H1 (cell line): ENCODE measurements at regions not wholly inside any gene's neighbourhood (a gene's known extent, or its start where the extent isn't known, plus 50 kb on each side); places are given as distances from the start of the nearest gene placed in this dataset.

Source experiments
- CTCF ChIA-PET: fragments of 300-600 bp; sonication (Branson Sonifier 250); formaldehyde crosslinking; loops from one replicate; lab custom pipeline; 2021; ENCODE audit not compliant: partially characterized antibody; lab: Charles Lee
- POLR2A ChIA-PET: fragments of 300-600 bp; sonication (Branson Sonifier 250); formaldehyde crosslinking; loops from one replicate; lab custom pipeline; 2021; ENCODE audit warnings: inconsistent platforms; ENCODE audit not compliant: partially characterized antibody; lab: Charles Lee
- DNase-seq, 2 experiments: peaks; one replicate each; pipeline versions ENCODE4 v3.0.0 to v3.0.0-alpha.2; 2010 to 2022; ENCODE audit warnings: low spot score in 2 of 2, low read depth in 1 of 2, mixed read lengths in 1 of 2
- FAIRE-seq: peaks from 2 replicates; lab custom pipeline; 2011; peaks lifted over from hg19 to GRCh38; lab: Jason Lieb, UNC
- H2AFZ ChIP-seq: 2 replicates; pipeline ENCODE4 v1.8.1; 2012; ENCODE audit warnings: low read length, inconsistent platforms
- H2AK5ac ChIP-seq: 2 replicates; pipeline ENCODE4 v1.6.1; 2013; ENCODE audit warnings: low read depth, low read length
- H2BK120ac ChIP-seq: replicated peaks from 2 replicates; pipeline ENCODE3; 2013; ENCODE audit warnings: low read depth, low read length, inconsistent platforms
- H2BK12ac ChIP-seq: 2 replicates; pipeline ENCODE4 v1.6.1; 2013; ENCODE audit warnings: low read depth, low read length
- H2BK15ac ChIP-seq: 2 replicates; pipeline ENCODE4 v1.6.1; 2013; ENCODE audit warnings: low read length
- H2BK20ac ChIP-seq: 2 replicates; pipeline ENCODE4 v1.6.1; 2013; ENCODE audit warnings: low read length
- H2BK5ac ChIP-seq: 2 replicates; pipeline ENCODE4 v1.6.1; 2013; ENCODE audit warnings: low read depth, low read length
- H3K14ac ChIP-seq: 2 replicates; pipeline ENCODE4 v1.6.1; 2013; ENCODE audit warnings: inconsistent platforms; ENCODE audit not compliant: insufficient read length
- H3K18ac ChIP-seq: 2 replicates; pipeline ENCODE4 v1.6.1; 2013; ENCODE audit warnings: low read length; ENCODE audit errors: extremely low read depth
- H3K23ac ChIP-seq: 2 replicates; pipeline ENCODE4 v1.6.1; 2013; ENCODE audit warnings: inconsistent platforms; ENCODE audit not compliant: insufficient read length
- H3K23me2 ChIP-seq: 2 replicates; pipeline ENCODE4 v1.6.1; 2013; ENCODE audit warnings: low read depth, low read length
- H3K27ac ChIP-seq: 2 replicates; pipeline ENCODE4 v1.6.1; 2011; ENCODE audit warnings: low read depth, low read length, inconsistent platforms
- H3K27me3 ChIP-seq, 4 experiments: replicated peaks in 1 of 4; 1 replicate in 1 of 4; 2 replicates in 3 of 4; pipeline versions ENCODE4 v1.6.1 to v1.8.1; 2011 to 2013; ENCODE audit warnings: low read length in 3 of 4, mild to moderate bottlenecking in 3 of 4, inconsistent platforms in 2 of 4, mixed read lengths in 2 of 4, moderate library complexity in 1 of 4; ENCODE audit not compliant: control insufficient read depth in 3 of 4, insufficient read depth in 3 of 4; ENCODE audit errors: extremely low read depth in 1 of 4
- H3K36me3 ChIP-seq, 4 experiments: 2 replicates each; pipeline versions ENCODE4 v1.6.1 to v1.8.1; 2011 to 2013; ENCODE audit warnings: mild to moderate bottlenecking in 4 of 4, low read length in 3 of 4, moderate library complexity in 2 of 4, control low read depth in 1 of 4, inconsistent platforms in 1 of 4; ENCODE audit not compliant: insufficient read depth in 4 of 4, control insufficient read depth in 2 of 4
- H3K4ac ChIP-seq: replicated peaks from 2 replicates; pipeline ENCODE3; 2013; ENCODE audit warnings: low read length, low read depth, mixed read lengths, inconsistent platforms; ENCODE audit not compliant: insufficient read length
- H3K4me1 ChIP-seq, 4 experiments: replicated peaks in 1 of 4; 1 replicate in 1 of 4; 2 replicates in 3 of 4; pipeline versions ENCODE4 v1.6.1 to v1.8.1; 2011 to 2013; ENCODE audit warnings: low read length in 3 of 4, inconsistent platforms in 2 of 4, mixed read lengths in 1 of 4; ENCODE audit not compliant: insufficient read depth in 4 of 4, control insufficient read depth in 3 of 4
- H3K4me2 ChIP-seq, 2 experiments: 2 replicates each; pipeline versions ENCODE4 v1.6.1 to v1.8.1; 2011 to 2013; ENCODE audit warnings: low read depth in 2 of 2, low read length in 2 of 2, control low read depth in 1 of 2, inconsistent platforms in 1 of 2, mild to moderate bottlenecking in 1 of 2; ENCODE audit not compliant: insufficient read depth in 1 of 2
- H3K4me3 ChIP-seq, 4 experiments: fragments of 200-600, 300-600 bp in 1 of 4; sonication (generic), shearing (Covaris generic), sonication (Bioruptor Twin) in 1 of 4; 2 replicates each; pipeline versions ENCODE4 v1.5.1 to v1.8.1; 2011 to 2016; ENCODE audit warnings: low read length in 4 of 4, low read depth in 3 of 4, control low read depth in 2 of 4, inconsistent platforms in 2 of 4, mild to moderate bottlenecking in 2 of 4, mixed read lengths in 1 of 4, moderate library complexity in 1 of 4; ENCODE audit not compliant: insufficient read depth in 2 of 4; ENCODE audit errors: extremely low read depth in 1 of 4
- H3K56ac ChIP-seq: replicated peaks from 2 replicates; pipeline ENCODE3; 2013; ENCODE audit warnings: low read depth, mild to moderate bottlenecking, mixed read lengths, low read length, inconsistent platforms; ENCODE audit not compliant: insufficient read length
- H3K79me1 ChIP-seq: 2 replicates; pipeline ENCODE4 v1.6.1; 2013; ENCODE audit warnings: low read depth, low read length, control low read depth
- H3K79me2 ChIP-seq, 2 experiments: 2 replicates each; pipeline versions ENCODE4 v1.6.1 to v1.8.1; 2012 to 2013; ENCODE audit warnings: low read length in 2 of 2, mild to moderate bottlenecking in 2 of 2, inconsistent platforms in 1 of 2; ENCODE audit not compliant: insufficient read depth in 2 of 2, control insufficient read depth in 1 of 2
- H3K9ac ChIP-seq, 4 experiments: replicated peaks in 1 of 4; 1 replicate in 1 of 4; 2 replicates in 3 of 4; pipeline versions ENCODE4 v1.6.1 to v1.8.1; 2011 to 2013; ENCODE audit warnings: low read depth in 3 of 4, low read length in 3 of 4, control low read depth in 2 of 4, mild to moderate bottlenecking in 2 of 4, moderate library complexity in 2 of 4, inconsistent platforms in 1 of 4; ENCODE audit errors: extremely low read depth in 1 of 4
- H3K9me3 ChIP-seq, 2 experiments: 2 replicates each; pipeline versions ENCODE4 v1.6.1 to v1.8.1; 2012 to 2013; ENCODE audit warnings: mild to moderate bottlenecking in 2 of 2, moderate library complexity in 2 of 2, control low read depth in 1 of 2, inconsistent platforms in 1 of 2, low read depth in 1 of 2, low read length in 1 of 2, mixed read lengths in 1 of 2; ENCODE audit not compliant: insufficient read depth in 2 of 2
- H4K20me1 ChIP-seq, 2 experiments: replicated peaks in 1 of 2; 2 replicates each; pipeline versions ENCODE3 to v1.8.1; 2011 to 2013; ENCODE audit warnings: inconsistent platforms in 2 of 2, low read length in 2 of 2, mild to moderate bottlenecking in 1 of 2; ENCODE audit not compliant: insufficient read depth in 2 of 2, control insufficient read depth in 1 of 2
- H4K5ac ChIP-seq: 2 replicates; pipeline ENCODE4 v1.6.1; 2013; ENCODE audit warnings: low read length, low read depth, mixed read lengths, inconsistent platforms; ENCODE audit not compliant: insufficient read length
- H4K8ac ChIP-seq: 2 replicates; pipeline ENCODE4 v1.8.0; 2013; ENCODE audit warnings: mild to moderate bottlenecking, moderate library complexity, low read length, inconsistent platforms; ENCODE audit not compliant: insufficient read depth; ENCODE audit errors: extremely low read depth
- H4K91ac ChIP-seq: replicated peaks from 2 replicates; pipeline ENCODE3; 2013; ENCODE audit warnings: low read length, mixed read lengths, inconsistent platforms; ENCODE audit not compliant: insufficient read length
- BCL11A ChIP-seq, 2 experiments: IDR thresholded peaks; one replicate each; pipeline ENCODE4 v1.6.1; 2011; ENCODE audit warnings: low read depth in 2 of 2, low read length in 2 of 2, mild to moderate bottlenecking in 2 of 2
- CTCF ChIP-seq, 3 experiments: IDR thresholded peaks; 1 replicate in 2 of 3; 2 replicates in 1 of 3; pipeline versions ENCODE4 v1.5.1 to v1.6.1; 2011; ENCODE audit warnings: low read length in 3 of 3, mild to moderate bottlenecking in 3 of 3, inconsistent platforms in 2 of 3, low read depth in 1 of 3, moderate library complexity in 1 of 3; ENCODE audit not compliant: insufficient read depth in 1 of 3; ENCODE audit errors: control extremely low read depth in 1 of 3
- PHF8 ChIP-seq: fragments of 200-600 bp; sonication (generic); conservative IDR thresholded peaks from 2 replicates; pipeline ENCODE4 v1.7.1; 2012; ENCODE audit warnings: low read depth, mild to moderate bottlenecking, inconsistent platforms, low read length, moderate library complexity
- SIX5 ChIP-seq: IDR thresholded peaks from 2 replicates; pipeline ENCODE4 v1.6.1; 2011; ENCODE audit warnings: mild to moderate bottlenecking, low read depth, low read length
- USF2 ChIP-seq: IDR thresholded peaks from 2 replicates; pipeline ENCODE4 v1.6.1; 2011; ENCODE audit warnings: low read length, improper control_type of control experiment
- WGBS, 2 experiments: shearing (Covaris generic) in 1 of 2; methylation state at CpG; one replicate each; pipeline versions ENCODE4 v1.1.6 to v1.1.7; 2013 to 2015; ENCODE audit warnings: low lambda C conversion rate in 2 of 2, mixed read lengths in 2 of 2, inconsistent platforms in 1 of 2, low coverage in 1 of 2, missing lambda C conversion rate in 1 of 2; ENCODE audit not compliant: insufficient replicate concordance in 2 of 2, insufficient coverage in 1 of 2, insufficient read length in 1 of 2; ENCODE audit errors: extremely low coverage in 1 of 2, missing lambda C conversion rate in 1 of 2; 5-methylcytosine and 5-hydroxymethylcytosine counted together

GRCh38 chr4:89567936-89568335 lies 260.3 kb upstream of the GPRIN3 start:
- Histone ChIP-seq H4K5ac (no peak overlapping the region), H3K23me2 (no peaks in the 10 kb centered on the region)
- TF ChIP-seq CTCF (IDR thresholded peaks at IDR 0.05; ENCODE audit: control extremely low read depth in 1 of 3, insufficient read depth in 1 of 3, low read depth in 1 of 3, low read length in 3 of 3) (no peak), PHF8 (no peak), USF2 (no peak), BCL11A (IDR thresholded peaks at IDR 0.05; ENCODE audit: low read depth in 2 of 2, low read length in 2 of 2) (no peak), SIX5 (no peak)
- TF ChIP-seq, all 59 proteins: peak for 0
- no peak overlapping the region for H2BK20ac ChIP-seq
- POLR2A ChIA-PET = no interaction called here
- H3K4me2 ChIP-seq = no peak overlapping the region
- CTCF ChIA-PET = interaction anchor here (0.9 to 3.3 kb wide), 2 partner anchors 10 to 15 kb away, joined by 3 to 16 read pairs; no protein-coding TSS in a partner anchor
- no peak overlapping the region for H2BK5ac ChIP-seq
- H3K27ac ChIP-seq = no peak overlapping the region
- no peak overlapping the region for H3K56ac ChIP-seq
- DNase-seq (no peak), FAIRE-seq (no peak)
- H2BK12ac ChIP-seq = no peak overlapping the region
- H3K27me3 ChIP-seq = no peaks in the 10 kb centered on the region
- H3K4me3 ChIP-seq = no peak overlapping the region
- H4K8ac ChIP-seq = no peak overlapping the region
- WGBS, 2 experiments = 72% methylated on average over 6 of the region's 7 CpGs; no CpG with 5 or more reads in 1 of the 2 experiments
- no peaks in the 10 kb centered on the region for H3K79me2 ChIP-seq
- no peak overlapping the region for H2BK15ac ChIP-seq
- H3K9me3 ChIP-seq = no peaks in the 10 kb centered on the region
- no peak overlapping the region for H2AK5ac ChIP-seq
- no peak overlapping the region for H3K9ac ChIP-seq
- no peak overlapping the region for H4K91ac ChIP-seq
- H2AFZ ChIP-seq = no peak overlapping the region
- no peaks in the 10 kb centered on the region for H4K20me1 ChIP-seq
- H3K18ac ChIP-seq = no peak overlapping the region
- H2BK120ac ChIP-seq = no peak overlapping the region
- no peak overlapping the region for H3K23ac ChIP-seq
- no peaks in the 10 kb centered on the region for H3K79me1 ChIP-seq
- no peak overlapping the region for H3K4ac ChIP-seq
- no peak overlapping the region for H3K14ac ChIP-seq
- H3K36me3 ChIP-seq = no peaks in the 10 kb centered on the region
- no peaks in the 10 kb centered on the region for H3K4me1 ChIP-seq
